A673 (cell line): ENCODE measurements at regions not wholly inside any gene's neighbourhood (a gene's known extent, or its start where the extent isn't known, plus 50 kb on each side); places are given as distances from the start of the nearest gene placed in this dataset.

Experiments used
- BruUV-seq: library from RNA; stranded (reverse); fragments of 400-500 nt; replicated peaks from 2 replicates; lab custom pipeline; 2021; lab: Mats Ljungman, UMichigan
- CTCF ChIA-PET: fragments of 300-600 bp; sonication (Branson Sonifier 250); formaldehyde crosslinking; loops from one replicate; lab custom pipeline; 2022; ENCODE audit warnings: antibody characterized with exemption; lab: Charles Lee
- POLR2A ChIA-PET: fragments of 300-600 bp; sonication (Branson Sonifier 250); formaldehyde crosslinking; loops from one replicate; lab custom pipeline; 2022; ENCODE audit warnings: antibody characterized with exemption; ENCODE audit not compliant: low non-redundant PET; lab: Charles Lee
- DNase-seq: peaks from one replicate; pipeline ENCODE4 v3.0.0-alpha.2; 2015; ENCODE audit warnings: low spot score
- H3K27ac ChIP-seq: fragments of 200-600 bp; sonication (generic); 2 replicates; pipeline ENCODE4 v1.5.1; 2016; ENCODE audit warnings: mixed run types, low read depth, mild to moderate bottlenecking, mixed read lengths, antibody characterized with exemption, low read length; ENCODE audit not compliant: poor library complexity, severe bottlenecking
- H3K27me3 ChIP-seq: fragments of 200-600 bp; sonication (generic); replicated peaks from 2 replicates; pipeline ENCODE4 v1.6.1; 2017; ENCODE audit warnings: mixed run types, low read depth, mild to moderate bottlenecking, mixed read lengths, antibody characterized with exemption, low read length; ENCODE audit not compliant: insufficient read depth, poor library complexity
- H3K36me3 ChIP-seq: fragments of 200-600 bp; sonication (generic); 2 replicates; pipeline ENCODE4 v1.6.1; 2016; ENCODE audit warnings: mixed run types, mild to moderate bottlenecking, mixed read lengths, antibody characterized with exemption, low read length; ENCODE audit not compliant: insufficient read depth, poor library complexity, severe bottlenecking
- H3K4me1 ChIP-seq: fragments of 200-600 bp; sonication (generic); 2 replicates; pipeline ENCODE4 v1.6.1; 2017; ENCODE audit warnings: mixed run types, mild to moderate bottlenecking, mixed read lengths, antibody characterized with exemption, low read length; ENCODE audit not compliant: insufficient read depth, poor library complexity, severe bottlenecking
- H3K4me3 ChIP-seq: fragments of 200-600 bp; sonication (generic); 2 replicates; pipeline ENCODE4 v1.5.1; 2016; ENCODE audit warnings: low read depth, mixed run types, mild to moderate bottlenecking, mixed read lengths, low read length; ENCODE audit not compliant: poor library complexity, severe bottlenecking
- H3K9me3 ChIP-seq: fragments of 200-600 bp; sonication (generic); 2 replicates; pipeline ENCODE4 v1.6.1; 2016; ENCODE audit warnings: mixed run types, low read depth, mild to moderate bottlenecking, mixed read lengths, antibody characterized with exemption, low read length; ENCODE audit not compliant: poor library complexity, severe bottlenecking
- EZH2 ChIP-seq: fragments of 200-600 bp; sonication (generic); IDR thresholded peaks from 2 replicates; pipeline ENCODE4 v1.6.1; 2017; ENCODE audit warnings: borderline replicate concordance, low read depth, mild to moderate bottlenecking, mixed read lengths, antibody characterized with exemption, low read length; ENCODE audit not compliant: poor library complexity, severe bottlenecking
- intact Hi-C: fragments of 100-400 bp; cut with micrococcal nuclease; formaldehyde crosslinking; loops from one replicate; pipeline ENCODE4 v1.10.0; 2022; ENCODE audit not compliant: unreplicated experiment
- TF ChIP-seq, protein P1 (sequence below): fragments of 300-800, 200-600 bp; sonication (generic); conservative IDR thresholded peaks from 2 replicates; pipeline ENCODE4 v1.5.1; 2017; ENCODE audit warnings: low read depth, mild to moderate bottlenecking, antibody characterized with exemption, low read length, moderate library complexity, mixed read lengths

GRCh38 chr2:220044383-220044782, 417.0 kb downstream of the SLC4A3 start:
- intact Hi-C loops: no loop called here
- POLR2A ChIA-PET: no interaction called here
- no peaks in the 10 kb centered on the region for H3K9me3 ChIP-seq
- no TSS peak for BruUV-seq
- no peak overlapping the region for H3K27ac ChIP-seq
- TF ChIP-seq, protein P1, sequence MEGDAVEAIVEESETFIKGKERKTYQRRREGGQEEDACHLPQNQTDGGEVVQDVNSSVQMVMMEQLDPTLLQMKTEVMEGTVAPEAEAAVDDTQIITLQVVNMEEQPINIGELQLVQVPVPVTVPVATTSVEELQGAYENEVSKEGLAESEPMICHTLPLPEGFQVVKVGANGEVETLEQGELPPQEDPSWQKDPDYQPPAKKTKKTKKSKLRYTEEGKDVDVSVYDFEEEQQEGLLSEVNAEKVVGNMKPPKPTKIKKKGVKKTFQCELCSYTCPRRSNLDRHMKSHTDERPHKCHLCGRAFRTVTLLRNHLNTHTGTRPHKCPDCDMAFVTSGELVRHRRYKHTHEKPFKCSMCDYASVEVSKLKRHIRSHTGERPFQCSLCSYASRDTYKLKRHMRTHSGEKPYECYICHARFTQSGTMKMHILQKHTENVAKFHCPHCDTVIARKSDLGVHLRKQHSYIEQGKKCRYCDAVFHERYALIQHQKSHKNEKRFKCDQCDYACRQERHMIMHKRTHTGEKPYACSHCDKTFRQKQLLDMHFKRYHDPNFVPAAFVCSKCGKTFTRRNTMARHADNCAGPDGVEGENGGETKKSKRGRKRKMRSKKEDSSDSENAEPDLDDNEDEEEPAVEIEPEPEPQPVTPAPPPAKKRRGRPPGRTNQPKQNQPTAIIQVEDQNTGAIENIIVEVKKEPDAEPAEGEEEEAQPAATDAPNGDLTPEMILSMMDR: no peak
- no peak for TF ChIP-seq EZH2
- no peaks in the 10 kb centered on the region for H3K27me3 ChIP-seq
- CTCF ChIA-PET: no interaction called here
- H3K36me3 ChIP-seq: no peaks in the 10 kb centered on the region
- H3K4me3 ChIP-seq: no peak overlapping the region
- peaks cover 20% of the 10 kb centered on the region for H3K4me1 ChIP-seq
- DNase-seq: no peak

DNA sequence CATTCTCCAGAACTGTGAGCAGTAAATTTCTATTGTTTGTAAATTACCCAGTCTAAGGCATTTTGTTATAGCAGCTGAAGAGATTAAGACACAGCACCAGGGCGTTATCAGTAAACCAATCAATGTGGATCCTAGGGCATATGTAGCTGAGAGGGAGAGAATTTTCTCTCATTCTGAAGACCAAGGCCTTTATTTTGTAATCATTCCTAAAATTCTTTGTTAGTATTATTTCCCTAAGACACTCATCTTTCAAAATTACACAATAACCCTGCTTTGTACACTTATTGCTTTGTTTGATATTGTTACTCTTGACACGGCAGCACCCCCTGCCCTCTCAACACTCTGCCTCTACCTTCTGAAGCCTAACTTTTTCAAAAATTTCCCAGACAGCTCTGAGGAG, 419.1 kb downstream of the SLC4A3 start:
- DNase-seq: no peak
- Histone ChIP-seq H3K27ac (no peak overlapping the region), H3K27me3 (no peaks in the 10 kb centered on the region), H3K4me1 (peaks cover 15% of the 10 kb centered on the region), H3K4me3 (no peak overlapping the region), H3K36me3 (no peaks in the 10 kb centered on the region), H3K9me3 (no peaks in the 10 kb centered on the region)
- BruUV-seq: no TSS peak
- CTCF ChIA-PET: no interaction called here
- POLR2A ChIA-PET: no interaction called here
- TF ChIP-seq, protein P1: no peak
- TF ChIP-seq EZH2: no peak
- intact Hi-C loops: no loop called here

DNA sequence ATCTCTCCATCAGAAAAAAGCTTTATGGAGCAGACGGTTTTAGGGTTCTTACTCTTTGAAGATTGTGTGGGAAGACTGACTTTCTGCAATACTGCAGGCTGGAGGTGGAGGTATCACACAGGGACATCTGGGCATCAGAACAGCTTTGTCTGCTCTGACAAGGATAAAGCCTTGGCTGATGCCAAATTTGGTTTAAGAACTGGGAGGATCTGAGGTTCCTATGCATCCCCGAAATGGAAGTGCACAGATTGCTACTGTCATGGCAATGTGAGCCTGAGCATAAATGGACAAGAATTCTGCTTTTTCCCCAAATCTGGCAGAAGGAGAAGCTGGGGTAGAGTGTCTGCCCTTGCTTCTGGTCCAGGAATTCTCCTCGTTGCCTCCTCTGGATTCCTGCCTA, 424.3 kb downstream of the SLC4A3 start:
- no peaks in the 10 kb centered on the region for H3K4me1 ChIP-seq
- DNase-seq: no peak
- no peaks in the 10 kb centered on the region for H3K9me3 ChIP-seq
- H3K36me3 ChIP-seq: no peaks in the 10 kb centered on the region
- POLR2A ChIA-PET: no interaction called here
- no TSS peak for BruUV-seq
- CTCF ChIA-PET: no interaction called here
- H3K4me3 ChIP-seq: no peak overlapping the region
- intact Hi-C loops: no loop called here
- TF ChIP-seq, protein P1: no peak
- no peak for TF ChIP-seq EZH2
- no peaks in the 10 kb centered on the region for H3K27me3 ChIP-seq
- H3K27ac ChIP-seq: no peak overlapping the region
